Osteoblast (primary cell): ENCODE measurements at regions not wholly inside any gene's neighbourhood (a gene's known extent, or its start where the extent isn't known, plus 50 kb on each side); places are given as distances from the start of the nearest gene placed in this dataset.

ENCODE experiments used
- DNase-seq: peaks from one replicate; pipeline ENCODE4 v3.0.0; 2011; ENCODE audit warnings: low spot score, mixed read lengths; ENCODE audit not compliant: insufficient read length; ENCODE audit errors: missing footprints
- H2AFZ ChIP-seq: 2 replicates; pipeline ENCODE4 v1.6.0; 2011; ENCODE audit warnings: mild to moderate bottlenecking, low read length
- H3K27ac ChIP-seq: 2 replicates; pipeline ENCODE4 v1.5.1; 2011; ENCODE audit warnings: mild to moderate bottlenecking, low read depth, low read length, moderate library complexity
- H3K27me3 ChIP-seq: 2 replicates; pipeline ENCODE4 v1.6.0; 2012; ENCODE audit warnings: mild to moderate bottlenecking, control low read depth, inconsistent platforms, low read length, moderate library complexity; ENCODE audit not compliant: insufficient read depth
- H3K36me3 ChIP-seq: 2 replicates; pipeline ENCODE4 v1.5.1; 2011; ENCODE audit warnings: mild to moderate bottlenecking, low read length, control low read depth, moderate library complexity; ENCODE audit not compliant: insufficient read depth
- H3K4me1 ChIP-seq: 2 replicates; pipeline ENCODE4 v1.5.1; 2011; ENCODE audit warnings: mild to moderate bottlenecking, low read length, control low read depth, moderate library complexity; ENCODE audit not compliant: insufficient read depth
- H3K4me2 ChIP-seq: 2 replicates; pipeline ENCODE4 v1.6.0; 2011; ENCODE audit warnings: mild to moderate bottlenecking, low read length; ENCODE audit not compliant: insufficient read depth
- H3K4me3 ChIP-seq: fragments of 200-600 bp; sonication (generic); 3 replicates; pipeline ENCODE4 v1.5.1; 2012; ENCODE audit warnings: mild to moderate bottlenecking, low read length, inconsistent platforms; ENCODE audit not compliant: insufficient read depth
- H3K79me2 ChIP-seq: 2 replicates; pipeline ENCODE4 v1.6.0; 2012; ENCODE audit warnings: mild to moderate bottlenecking, low read length, control low read depth, inconsistent platforms; ENCODE audit not compliant: insufficient read depth
- H3K9me3 ChIP-seq: 2 replicates; pipeline ENCODE4 v1.5.1; 2011; ENCODE audit warnings: low read depth, low read length, control low read depth
- H4K20me1 ChIP-seq: 2 replicates; pipeline ENCODE4 v1.6.0; 2012; ENCODE audit warnings: mild to moderate bottlenecking, low read length, control low read depth; ENCODE audit not compliant: insufficient read depth
- TF ChIP-seq, protein P1 (sequence below): IDR thresholded peaks from 2 replicates; pipeline ENCODE4 v1.5.1; 2011; ENCODE audit warnings: mild to moderate bottlenecking, low read depth, low read length, moderate library complexity; ENCODE audit errors: extremely low read depth

DNA sequence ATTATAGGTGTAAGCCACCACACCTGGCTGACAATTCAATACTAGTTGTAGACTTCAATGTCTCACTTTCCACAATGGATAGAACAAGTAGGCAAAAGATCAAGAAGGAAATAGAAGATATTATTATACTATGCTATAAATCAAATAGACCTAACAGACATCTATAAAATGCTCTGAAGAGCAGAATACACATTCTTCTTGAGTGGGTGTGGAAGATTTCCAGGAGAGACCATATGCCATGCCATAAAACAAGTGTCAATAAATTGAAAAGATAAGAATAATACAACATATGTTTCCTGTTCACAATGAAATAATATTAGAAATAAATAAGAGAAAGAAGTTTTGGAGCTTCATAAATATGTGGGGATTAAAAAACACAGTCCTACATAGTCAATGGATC lies 179.3 kb upstream of the AMOT start:
- Histone ChIP-seq H3K27ac (no peak overlapping the region), H3K79me2 (no peaks in the 10 kb centered on the region), H2AFZ (no peak overlapping the region), H3K27me3 (no peaks in the 10 kb centered on the region), H3K9me3 (no peaks in the 10 kb centered on the region), H4K20me1 (no peaks in the 10 kb centered on the region), H3K36me3 (no peaks in the 10 kb centered on the region), H3K4me2 (no peak overlapping the region), H3K4me3 (no peak overlapping the region), H3K4me1 (no peaks in the 10 kb centered on the region)
- TF ChIP-seq, protein P1, sequence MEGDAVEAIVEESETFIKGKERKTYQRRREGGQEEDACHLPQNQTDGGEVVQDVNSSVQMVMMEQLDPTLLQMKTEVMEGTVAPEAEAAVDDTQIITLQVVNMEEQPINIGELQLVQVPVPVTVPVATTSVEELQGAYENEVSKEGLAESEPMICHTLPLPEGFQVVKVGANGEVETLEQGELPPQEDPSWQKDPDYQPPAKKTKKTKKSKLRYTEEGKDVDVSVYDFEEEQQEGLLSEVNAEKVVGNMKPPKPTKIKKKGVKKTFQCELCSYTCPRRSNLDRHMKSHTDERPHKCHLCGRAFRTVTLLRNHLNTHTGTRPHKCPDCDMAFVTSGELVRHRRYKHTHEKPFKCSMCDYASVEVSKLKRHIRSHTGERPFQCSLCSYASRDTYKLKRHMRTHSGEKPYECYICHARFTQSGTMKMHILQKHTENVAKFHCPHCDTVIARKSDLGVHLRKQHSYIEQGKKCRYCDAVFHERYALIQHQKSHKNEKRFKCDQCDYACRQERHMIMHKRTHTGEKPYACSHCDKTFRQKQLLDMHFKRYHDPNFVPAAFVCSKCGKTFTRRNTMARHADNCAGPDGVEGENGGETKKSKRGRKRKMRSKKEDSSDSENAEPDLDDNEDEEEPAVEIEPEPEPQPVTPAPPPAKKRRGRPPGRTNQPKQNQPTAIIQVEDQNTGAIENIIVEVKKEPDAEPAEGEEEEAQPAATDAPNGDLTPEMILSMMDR: no peak
- DNase-seq: no peak

DNA sequence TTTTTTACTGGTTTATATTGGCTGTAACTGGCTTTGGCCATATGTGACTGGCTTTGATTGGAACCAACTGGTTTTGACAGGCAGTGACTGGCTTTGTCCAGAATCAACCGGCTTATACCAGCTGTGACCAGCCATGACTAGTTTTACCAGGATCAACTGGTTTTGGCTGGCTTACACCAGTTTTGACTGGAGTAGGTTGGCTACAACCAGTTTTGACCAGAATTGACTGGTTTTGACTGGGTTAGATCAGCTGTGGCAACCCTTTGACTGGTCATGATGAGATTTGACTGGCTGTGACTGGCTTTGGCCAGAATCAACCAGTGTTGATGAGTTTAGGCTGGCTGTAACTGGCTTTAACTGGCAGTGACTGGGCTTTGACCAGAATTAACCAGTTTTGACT lies 169.2 kb upstream of the AMOT start:
- H3K4me3 ChIP-seq: no peak overlapping the region
- no peaks in the 10 kb centered on the region for H4K20me1 ChIP-seq
- H3K79me2 ChIP-seq: no peaks in the 10 kb centered on the region
- H3K9me3 ChIP-seq: no peaks in the 10 kb centered on the region
- no peak overlapping the region for H3K4me2 ChIP-seq
- no peak overlapping the region for H2AFZ ChIP-seq
- no peak overlapping the region for H3K27ac ChIP-seq
- no peaks in the 10 kb centered on the region for H3K36me3 ChIP-seq
- H3K4me1 ChIP-seq: no peaks in the 10 kb centered on the region
- no peak for DNase-seq
- TF ChIP-seq, protein P1: no peak
- H3K27me3 ChIP-seq: no peaks in the 10 kb centered on the region

DNA sequence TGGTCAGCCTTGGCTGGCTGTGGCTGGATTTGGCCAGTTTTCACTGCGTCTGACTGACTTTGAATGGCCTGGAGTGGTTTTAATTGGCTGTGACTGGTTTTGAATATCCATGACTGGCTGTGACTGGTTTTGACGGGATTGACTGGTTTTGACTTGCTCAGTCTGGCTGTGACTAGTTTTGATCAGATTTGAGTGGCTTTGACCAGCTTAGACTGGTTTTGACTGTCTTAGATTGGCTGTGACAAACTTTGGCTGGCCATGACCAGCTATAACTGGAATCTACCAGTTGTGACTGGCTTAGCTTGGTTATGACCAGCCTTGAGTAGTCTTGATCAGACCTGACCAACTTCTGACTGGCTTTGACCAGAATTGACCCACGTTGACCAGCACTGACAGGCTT lies 168.4 kb upstream of the AMOT start:
- Histone ChIP-seq H2AFZ (no peak overlapping the region), H4K20me1 (no peaks in the 10 kb centered on the region)

DNA sequence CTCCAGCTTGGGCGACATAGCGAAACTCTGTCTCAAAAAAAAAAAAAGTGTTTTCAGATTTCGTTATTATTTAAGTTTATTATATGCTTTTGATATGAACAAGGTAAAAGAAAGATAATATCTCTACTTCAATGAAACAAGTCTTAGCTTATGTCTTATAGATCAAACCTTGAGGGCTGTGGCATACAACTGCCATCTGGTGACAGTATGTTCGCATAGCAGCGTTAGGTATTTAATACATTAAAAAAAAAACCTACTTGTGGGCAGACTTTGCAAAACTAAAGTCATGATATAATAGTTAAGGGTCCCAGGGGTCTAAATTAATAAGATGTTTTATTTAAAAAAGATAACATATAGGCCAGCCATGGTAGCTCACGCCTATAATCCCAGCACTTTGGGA lies 161.2 kb upstream of the AMOT start:
- H3K9me3 ChIP-seq: no peaks in the 10 kb centered on the region
- no peaks in the 10 kb centered on the region for H3K36me3 ChIP-seq
- no peak overlapping the region for H3K4me3 ChIP-seq
- H3K27me3 ChIP-seq: peaks cover 9% of the 10 kb centered on the region
- H4K20me1 ChIP-seq: no peaks in the 10 kb centered on the region
- no peaks in the 10 kb centered on the region for H3K79me2 ChIP-seq
- no peak overlapping the region for H3K27ac ChIP-seq
- no peaks in the 10 kb centered on the region for H3K4me1 ChIP-seq
- no peak for DNase-seq
- TF ChIP-seq, protein P1: no peak
- H3K4me2 ChIP-seq: no peak overlapping the region
- H2AFZ ChIP-seq: no peak overlapping the region

More for the DNA sequence above, 168.4 kb upstream of the AMOT start:
- Histone ChIP-seq H3K4me3 (no peak overlapping the region), H3K9me3 (no peaks in the 10 kb centered on the region), H3K36me3 (no peaks in the 10 kb centered on the region), H3K79me2 (no peaks in the 10 kb centered on the region), H3K4me2 (no peak overlapping the region), H3K27me3 (peaks cover 2% of the 10 kb centered on the region), H3K4me1 (no peaks in the 10 kb centered on the region), H3K27ac (no peak overlapping the region)
- DNase-seq: no peak
- TF ChIP-seq, protein P1: no peak
